Mesenchymal stem cell (in vitro differentiated cells and primary cell): ENCODE measurements at regions not wholly inside any gene's neighbourhood (a gene's known extent, or its start where the extent isn't known, plus 50 kb on each side); places are given as distances from the start of the nearest gene placed in this dataset.
A peak's percentile ranks its signal among the peaks of the same experiment; 100 is the strongest.

Experiments
- DNase-seq: peaks from one replicate; pipeline ENCODE4 v3.0.0-alpha.2; 2013
- H2AFZ ChIP-seq: one replicate; pipeline ENCODE4 v1.6.1; 2013; ENCODE audit warnings: low read depth, mild to moderate bottlenecking, control low read depth, inconsistent platforms, low read length, moderate library complexity
- H2AK5ac ChIP-seq: 2 replicates; pipeline ENCODE4 v1.6.1; 2013; ENCODE audit warnings: low read length, moderate library complexity, mild to moderate bottlenecking, inconsistent platforms; ENCODE audit not compliant: severe bottlenecking
- H2BK120ac ChIP-seq: one replicate; pipeline ENCODE4 v1.6.1; 2013; ENCODE audit warnings: low read depth, mild to moderate bottlenecking, inconsistent platforms, low read length, moderate library complexity
- H2BK12ac ChIP-seq, 2 experiments: one replicate each; pipeline ENCODE4 v1.6.1; 2013; ENCODE audit warnings: inconsistent platforms in 2 of 2, low read length in 2 of 2, mild to moderate bottlenecking in 2 of 2, moderate library complexity in 2 of 2, control low read depth in 1 of 2
- H2BK15ac ChIP-seq: one replicate; pipeline ENCODE4 v1.6.1; 2013; ENCODE audit warnings: mild to moderate bottlenecking, low read depth, inconsistent platforms; ENCODE audit not compliant: poor library complexity, severe bottlenecking
- H2BK5ac ChIP-seq: 2 replicates; pipeline ENCODE4 v1.6.1; 2013; ENCODE audit warnings: low read depth, mild to moderate bottlenecking, low read length, control low read depth, inconsistent platforms; ENCODE audit not compliant: poor library complexity, severe bottlenecking
- H3K14ac ChIP-seq, 2 experiments: one replicate each; pipeline ENCODE4 v1.6.1; 2013; ENCODE audit warnings: inconsistent platforms in 2 of 2, low read length in 2 of 2, control low read depth in 1 of 2, mild to moderate bottlenecking in 1 of 2, moderate library complexity in 1 of 2
- H3K18ac ChIP-seq, 2 experiments: one replicate each; pipeline ENCODE4 v1.6.1; 2013; ENCODE audit warnings: inconsistent platforms in 2 of 2, low read length in 2 of 2, control low read depth in 1 of 2, low read depth in 1 of 2, mild to moderate bottlenecking in 1 of 2
- H3K23ac ChIP-seq, 2 experiments: one replicate each; pipeline ENCODE4 v1.6.1; 2013; ENCODE audit warnings: inconsistent platforms in 2 of 2, low read length in 2 of 2, mild to moderate bottlenecking in 2 of 2, moderate library complexity in 2 of 2, control low read depth in 1 of 2
- H3K27ac ChIP-seq: 2 replicates; pipeline ENCODE4 v1.5.1; 2013; ENCODE audit warnings: mild to moderate bottlenecking, moderate library complexity, low read length, control low read depth, inconsistent platforms; ENCODE audit not compliant: poor library complexity, severe bottlenecking
- H3K27me3 ChIP-seq, 2 experiments: 2 replicates each; pipeline versions ENCODE4 v1.6.1 to v1.7.0; 2013; ENCODE audit warnings: low read length in 2 of 2, mild to moderate bottlenecking in 2 of 2, moderate library complexity in 2 of 2, control low read depth in 1 of 2, inconsistent platforms in 1 of 2; ENCODE audit not compliant: control insufficient read depth in 1 of 2, insufficient read depth in 1 of 2
- H3K36me3 ChIP-seq, 2 experiments: 2 replicates each; pipeline versions ENCODE4 v1.6.1 to v1.7.0; 2013; ENCODE audit warnings: low read length in 2 of 2, control low read depth in 1 of 2, inconsistent platforms in 1 of 2, low read depth in 1 of 2, mild to moderate bottlenecking in 1 of 2; ENCODE audit not compliant: insufficient read depth in 2 of 2, control insufficient read depth in 1 of 2
- H3K4ac ChIP-seq, 2 experiments: one replicate each; pipeline ENCODE4 v1.6.1; 2013; ENCODE audit warnings: inconsistent platforms in 2 of 2, low read length in 2 of 2, mild to moderate bottlenecking in 2 of 2, moderate library complexity in 2 of 2, control low read depth in 1 of 2, low read depth in 1 of 2
- H3K4me1 ChIP-seq: 2 replicates; pipeline ENCODE4 v1.6.1; 2013; ENCODE audit warnings: low read depth, low read length, control low read depth; ENCODE audit not compliant: control insufficient read depth, insufficient read depth
- H3K4me2 ChIP-seq: 2 replicates; pipeline ENCODE4 v1.6.1; 2013; ENCODE audit warnings: low read length, mild to moderate bottlenecking, inconsistent platforms; ENCODE audit not compliant: poor library complexity, severe bottlenecking
- H3K4me3 ChIP-seq, 2 experiments: 2 replicates each; pipeline versions ENCODE4 v1.5.1 to v1.7.0; 2013; ENCODE audit warnings: low read length in 2 of 2, mild to moderate bottlenecking in 2 of 2, control low read depth in 1 of 2, low read depth in 1 of 2; ENCODE audit not compliant: insufficient read depth in 1 of 2
- H3K79me1 ChIP-seq: replicated peaks from 2 replicates; pipeline ENCODE4 v1.6.1; 2013; ENCODE audit warnings: mild to moderate bottlenecking, control low read depth, low read length, inconsistent platforms; ENCODE audit not compliant: poor library complexity, severe bottlenecking
- H3K9ac ChIP-seq: 2 replicates; pipeline ENCODE4 v1.7.0; 2013; ENCODE audit warnings: mild to moderate bottlenecking, low read length, moderate library complexity
- H3K9me3 ChIP-seq: 2 replicates; pipeline ENCODE4 v1.7.0; 2013; ENCODE audit warnings: mild to moderate bottlenecking, low read length; ENCODE audit not compliant: control insufficient read depth
- H4K8ac ChIP-seq: one replicate; pipeline ENCODE4 v1.6.1; 2013; ENCODE audit warnings: inconsistent platforms, mild to moderate bottlenecking, low read length, moderate library complexity
- H4K91ac ChIP-seq: one replicate; pipeline ENCODE4 v1.6.1; 2013; ENCODE audit warnings: mild to moderate bottlenecking, low read length, inconsistent platforms
- WGBS: methylation state at CpG from one replicate; pipeline ENCODE4 v1.1.7; 2013; ENCODE audit warnings: mixed read lengths; 5-methylcytosine and 5-hydroxymethylcytosine counted together

GRCh38 chr16:72324578-72324977 is 152.6 kb upstream of the PMFBP1 start:
- H3K27ac ChIP-seq: no peak overlapping the region
- no peak overlapping the region for H3K4ac ChIP-seq
- no peak overlapping the region for H3K4me3 ChIP-seq
- H3K14ac ChIP-seq: no peak overlapping the region
- no peak overlapping the region for H4K91ac ChIP-seq
- no peaks in the 10 kb centered on the region for H3K4me1 ChIP-seq
- H3K27me3 ChIP-seq: no peaks in the 10 kb centered on the region
- H2BK120ac ChIP-seq: no peak overlapping the region
- no peak overlapping the region for H3K9ac ChIP-seq
- no peak overlapping the region for H4K8ac ChIP-seq
- no peaks in the 10 kb centered on the region for H3K79me1 ChIP-seq
- WGBS: 95% methylated on average over 7 of the region's 7 CpGs
- H2AK5ac ChIP-seq: no peak overlapping the region
- H3K4me2 ChIP-seq: no peak overlapping the region
- no peak overlapping the region for H2BK15ac ChIP-seq
- H3K9me3 ChIP-seq: peaks cover 10% of the 10 kb centered on the region
- no peak overlapping the region for H2BK5ac ChIP-seq
- H2AFZ ChIP-seq: no peak overlapping the region
- no peaks in the 10 kb centered on the region for H3K36me3 ChIP-seq
- H2BK12ac ChIP-seq: no peak overlapping the region
- no peak overlapping the region for H3K18ac ChIP-seq
- no peak overlapping the region for H3K23ac ChIP-seq
- DNase-seq: no peak

- H3K79me1 ChIP-seq: no peaks in the 10 kb centered on the region
- no peak overlapping the region for H3K4ac ChIP-seq
- no peak overlapping the region for H2BK15ac ChIP-seq
- no peaks in the 10 kb centered on the region for H3K4me1 ChIP-seq
- H2AFZ ChIP-seq: no peak overlapping the region
- no peak overlapping the region for H3K23ac ChIP-seq
- no peak overlapping the region for H2BK120ac ChIP-seq
- H2BK5ac ChIP-seq: no peak overlapping the region
- H2BK12ac ChIP-seq: no peak overlapping the region
- DNase-seq: no peak
- no peak overlapping the region for H4K91ac ChIP-seq
- H3K4me3 ChIP-seq: peak overlapping the region in 1 of 2 experiments; percentile 27
- WGBS: 78% methylated on average over 2 of the region's 2 CpGs
- H4K8ac ChIP-seq: no peak overlapping the region
- no peaks in the 10 kb centered on the region for H3K36me3 ChIP-seq
- peak overlapping the region; percentile 33 for H3K9ac ChIP-seq
- peaks cover 11% of the 10 kb centered on the region for H3K9me3 ChIP-seq
- no peaks in the 10 kb centered on the region for H3K27me3 ChIP-seq
- H2AK5ac ChIP-seq: no peak overlapping the region
- H3K4me2 ChIP-seq: no peak overlapping the region
- H3K27ac ChIP-seq: no peak overlapping the region
- H3K14ac ChIP-seq: no peak overlapping the region
- no peak overlapping the region for H3K18ac ChIP-seq
These were observed 145.5 kb upstream of the PMFBP1 start for GRCh38 chr16:72317446-72317845.

GRCh38 chr16:72313903-72314302 is 141.9 kb upstream of the PMFBP1 start:
- Histone ChIP-seq H3K4ac (no peak overlapping the region), H3K27me3 (no peaks in the 10 kb centered on the region), H3K27ac (no peak overlapping the region), H4K8ac (no peak overlapping the region), H3K9me3 (peaks cover 6% of the 10 kb centered on the region), H2BK5ac (no peak overlapping the region), H2BK120ac (no peak overlapping the region), H3K9ac (no peak overlapping the region), H3K36me3 (no peaks in the 10 kb centered on the region), H3K23ac (no peak overlapping the region), H4K91ac (no peak overlapping the region), H2AFZ (no peak overlapping the region), H3K79me1 (no peaks in the 10 kb centered on the region), H3K4me3 (no peak overlapping the region), H2BK12ac (no peak overlapping the region), H3K4me1 (no peaks in the 10 kb centered on the region), H3K14ac (no peak overlapping the region), H3K4me2 (no peak overlapping the region), H2AK5ac (no peak overlapping the region), H3K18ac (no peak overlapping the region), H2BK15ac (no peak overlapping the region)
- WGBS: 88% methylated on average over 1 of the region's 2 CpGs
- peak; percentile 15 for DNase-seq

GRCh38 chr16:72312828-72313227 is 140.9 kb upstream of the PMFBP1 start:
- Histone ChIP-seq H2BK15ac (no peak overlapping the region), H2BK120ac (no peak overlapping the region)
- WGBS: 86% methylated on average over 4 of the region's 4 CpGs

More at GRCh38 chr16:72312828-72313227, 140.9 kb upstream of the PMFBP1 start:
- H4K91ac ChIP-seq: no peak overlapping the region
- H3K4me1 ChIP-seq: no peaks in the 10 kb centered on the region
- H3K4me2 ChIP-seq: no peak overlapping the region
- H4K8ac ChIP-seq: no peak overlapping the region
- H2BK5ac ChIP-seq: no peak overlapping the region
- H3K18ac ChIP-seq: no peak overlapping the region
- DNase-seq: no peak
- H3K4me3 ChIP-seq: no peak overlapping the region
- peaks cover 16% of the 10 kb centered on the region for H3K9me3 ChIP-seq
- H3K9ac ChIP-seq: no peak overlapping the region
- no peaks in the 10 kb centered on the region for H3K79me1 ChIP-seq
- H2AFZ ChIP-seq: no peak overlapping the region
- no peak overlapping the region for H3K23ac ChIP-seq
- no peak overlapping the region for H3K14ac ChIP-seq
- H2BK12ac ChIP-seq: no peak overlapping the region
- no peak overlapping the region for H3K4ac ChIP-seq
- no peak overlapping the region for H2AK5ac ChIP-seq
- H3K36me3 ChIP-seq: no peaks in the 10 kb centered on the region
- H3K27ac ChIP-seq: no peak overlapping the region
- no peaks in the 10 kb centered on the region for H3K27me3 ChIP-seq
